ENCODE measurements at regions not wholly inside any gene's neighbourhood (a gene's known extent, or its start where the extent isn't known, plus 50 kb on each side); places are given as distances from the start of the nearest gene placed in this dataset.
"Not testable (repeated sequence)": the region's sequence is repeated elsewhere in the genome, so short reads cannot be mapped to it uniquely, and the experiment has no call there.

- not testable (repeated sequence) for DNase-seq (ENCODE audit: low read depth)
Measured at GRCh38 chr3:156048483-156048882, 71.9 kb upstream of the KCNAB1 start.

- no peak for DNase-seq (ENCODE audit: low read depth)
Measured at GRCh38 chr3:156050918-156051317, 69.5 kb upstream of the KCNAB1 start.

- no peak for DNase-seq (ENCODE audit: low read depth)
Measured at GRCh38 chr3:156051651-156052050, 68.7 kb upstream of the KCNAB1 start.

- no peak for DNase-seq (ENCODE audit: low read depth)
Measured at GRCh38 chr3:156052115-156052514, 68.3 kb upstream of the KCNAB1 start.

GRCh38 chr3:156059950-156060501 lies 60.4 kb upstream of the KCNAB1 start:
- DNase-seq (ENCODE audit: low read depth): no peak

- not testable (repeated sequence) for DNase-seq (ENCODE audit: low read depth)
Measured at GRCh38 chr3:156068151-156068550, 52.2 kb upstream of the KCNAB1 start.

- no peak for DNase-seq (ENCODE audit: low read depth)
Measured at GRCh38 chr3:156070028-156070427, 50.4 kb upstream of the KCNAB1 start.

Data from Daoy (cell line).